ENCODE measurements at regions not wholly inside any gene's neighbourhood (a gene's known extent, or its start where the extent isn't known, plus 50 kb on each side); places are given as distances from the start of the nearest gene placed in this dataset.

DNA sequence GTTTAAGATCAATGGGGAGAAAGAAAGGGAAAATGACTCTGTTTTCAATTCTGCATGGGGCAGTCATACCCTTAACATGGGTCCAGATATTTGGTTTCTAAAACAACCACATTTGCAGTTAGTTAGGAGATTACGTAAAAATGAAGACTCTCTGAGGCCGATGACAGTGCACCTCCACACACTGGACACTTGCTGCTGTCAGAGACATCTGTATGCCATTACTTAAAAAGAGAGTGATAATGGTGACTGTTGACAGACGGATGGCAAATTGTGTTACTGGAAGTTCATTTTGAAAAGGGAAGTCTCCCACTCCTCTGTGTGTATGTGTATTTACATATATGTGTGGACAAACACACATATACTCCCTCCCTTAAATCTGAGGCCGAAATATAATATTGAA is 304.5 kb upstream of the SEMA6D start:
- no peaks in the 10 kb centered on the region for H3K79me1 ChIP-seq (ENCODE audit: insufficient read depth, low read depth, low read length, poor library complexity, severe bottlenecking)
- H3K27me3 Mint-ChIP-seq (ENCODE audit: low read depth), result no peaks in the 10 kb centered on the region
- H3K4me2 ChIP-seq (ENCODE audit: insufficient read depth, insufficient read length, low read length), result no peak overlapping the region
- no peak overlapping the region for H2BK5ac ChIP-seq (ENCODE audit: insufficient read length, low read length)
- H3K4me1 Mint-ChIP-seq, result peaks cover 18 to 19% of the 10 kb centered on the region in 2 experiments
- no peak overlapping the region for H3K4ac ChIP-seq (ENCODE audit: low read depth, low read length)
- no peak overlapping the region for H3K23ac ChIP-seq (ENCODE audit: insufficient read length, low read depth, low read length)
- no peaks in the 10 kb centered on the region for H3K27me3 ChIP-seq (ENCODE audit: insufficient read depth, low read length)
- H3K4me1 ChIP-seq (ENCODE audit: insufficient read depth, low read length), result no peaks in the 10 kb centered on the region
- no peak overlapping the region for H2BK20ac ChIP-seq (ENCODE audit: low read depth, low read length, poor library complexity, severe bottlenecking)
- no peak overlapping the region for H3K14ac ChIP-seq (ENCODE audit: insufficient read depth, low read length)
- no peaks in the 10 kb centered on the region for H3K9me3 ChIP-seq (ENCODE audit: control insufficient read depth, low read depth, low read length)
- TF ChIP-seq, protein P1, sequence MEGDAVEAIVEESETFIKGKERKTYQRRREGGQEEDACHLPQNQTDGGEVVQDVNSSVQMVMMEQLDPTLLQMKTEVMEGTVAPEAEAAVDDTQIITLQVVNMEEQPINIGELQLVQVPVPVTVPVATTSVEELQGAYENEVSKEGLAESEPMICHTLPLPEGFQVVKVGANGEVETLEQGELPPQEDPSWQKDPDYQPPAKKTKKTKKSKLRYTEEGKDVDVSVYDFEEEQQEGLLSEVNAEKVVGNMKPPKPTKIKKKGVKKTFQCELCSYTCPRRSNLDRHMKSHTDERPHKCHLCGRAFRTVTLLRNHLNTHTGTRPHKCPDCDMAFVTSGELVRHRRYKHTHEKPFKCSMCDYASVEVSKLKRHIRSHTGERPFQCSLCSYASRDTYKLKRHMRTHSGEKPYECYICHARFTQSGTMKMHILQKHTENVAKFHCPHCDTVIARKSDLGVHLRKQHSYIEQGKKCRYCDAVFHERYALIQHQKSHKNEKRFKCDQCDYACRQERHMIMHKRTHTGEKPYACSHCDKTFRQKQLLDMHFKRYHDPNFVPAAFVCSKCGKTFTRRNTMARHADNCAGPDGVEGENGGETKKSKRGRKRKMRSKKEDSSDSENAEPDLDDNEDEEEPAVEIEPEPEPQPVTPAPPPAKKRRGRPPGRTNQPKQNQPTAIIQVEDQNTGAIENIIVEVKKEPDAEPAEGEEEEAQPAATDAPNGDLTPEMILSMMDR (conservative IDR thresholded peaks at IDR 0.05), result no peak
- no peak overlapping the region for H2AFZ ChIP-seq (ENCODE audit: low read length)
- no peaks in the 10 kb centered on the region for H3K9me3 Mint-ChIP-seq
- no peaks in the 10 kb centered on the region for H4K20me1 ChIP-seq (ENCODE audit: control insufficient read depth, insufficient read depth, insufficient read length)
- H3K79me2 ChIP-seq (ENCODE audit: insufficient read depth, low read length), result no peaks in the 10 kb centered on the region
- no peak overlapping the region for H3T11ph ChIP-seq (ENCODE audit: low read length)
- H3K27ac ChIP-seq (ENCODE audit: insufficient read length, low read depth, low read length), result no peak overlapping the region
- H3K27ac Mint-ChIP-seq, result no peak overlapping the region
- no peak overlapping the region for H4K91ac ChIP-seq (ENCODE audit: insufficient read length, low read depth, low read length)
- no peak overlapping the region for H4K8ac ChIP-seq (replicated peaks; ENCODE audit: insufficient read length, low read depth, low read length)
- H3K56ac ChIP-seq (ENCODE audit: insufficient read length, low read depth, low read length), result no peak overlapping the region
- H4K5ac ChIP-seq (ENCODE audit: insufficient read length, low read depth, low read length), result no peak overlapping the region
- no peak for DNase-seq
- H2BK12ac ChIP-seq (ENCODE audit: insufficient read length, low read depth, low read length), result no peak overlapping the region
- no peaks in the 10 kb centered on the region for H3K36me3 Mint-ChIP-seq (ENCODE audit: insufficient read depth in 1 of 3, low read depth in 3 of 3)
- H3K18ac ChIP-seq (ENCODE audit: insufficient read length, low read depth, low read length), result no peak overlapping the region
- no peak overlapping the region for H2BK15ac ChIP-seq (ENCODE audit: low read depth, low read length)
- H3K9ac ChIP-seq (ENCODE audit: extremely low read depth, insufficient read length, low read length), result no peak overlapping the region
- no CpG with 5 or more reads among the region's 4 CpGs for WGBS (ENCODE audit: extremely low coverage, insufficient read length, low lambda C conversion rate)
- H2AK5ac ChIP-seq (ENCODE audit: insufficient read length, low read length), result no peak overlapping the region
- no peak overlapping the region for H2BK120ac ChIP-seq (ENCODE audit: low read depth, low read length, poor library complexity, severe bottlenecking)
- H3K23me2 ChIP-seq (ENCODE audit: insufficient read length, low read depth, low read length, poor library complexity, severe bottlenecking), result no peaks in the 10 kb centered on the region
- no peak overlapping the region for H3K4me3 Mint-ChIP-seq

All from H9 (cell line).